Smooth muscle cell of the brain vasculature (primary cell): ENCODE measurements at regions not wholly inside any gene's neighbourhood (a gene's known extent, or its start where the extent isn't known, plus 50 kb on each side); places are given as distances from the start of the nearest gene placed in this dataset.

Experiments
- DNase-seq: peaks from one replicate; pipeline ENCODE4 v3.0.0-alpha.2; 2012; ENCODE audit warnings: low read depth, low spot score

DNA sequence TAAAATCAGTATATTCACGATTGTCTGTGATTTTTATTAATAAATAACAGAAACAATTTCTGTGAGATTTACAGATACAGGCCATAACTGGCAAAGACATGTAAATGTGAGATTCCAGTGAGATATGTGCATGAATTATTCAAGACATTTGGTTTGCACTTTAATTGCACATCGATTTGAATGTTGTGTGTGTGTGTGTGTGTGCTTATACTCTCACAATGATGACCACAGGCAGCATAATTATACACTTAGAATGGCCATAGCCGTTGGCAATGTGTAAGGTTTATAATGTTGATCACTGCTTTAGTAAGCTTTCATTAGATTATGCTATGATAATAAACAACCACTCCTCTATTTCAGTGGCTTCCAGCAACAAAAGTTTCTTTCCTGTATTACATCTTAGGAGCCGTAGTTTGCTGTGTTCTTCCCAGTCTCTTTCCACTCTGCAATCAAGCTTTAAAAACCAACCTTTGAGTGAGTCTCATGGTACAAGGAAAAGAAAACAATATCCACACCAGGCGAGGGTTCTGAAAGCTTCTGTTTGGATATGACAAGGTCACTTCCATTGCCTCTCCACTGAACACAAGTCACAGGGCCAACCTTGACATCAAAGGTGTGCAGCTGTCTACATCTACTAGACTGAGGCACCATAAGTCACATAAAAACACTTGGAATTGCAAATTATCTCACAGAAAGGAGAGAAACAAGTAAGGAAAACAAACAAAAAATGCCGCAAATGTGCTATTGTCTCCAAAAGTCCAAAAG, 897.7 kb downstream of the RAB28 start:
- no peak for DNase-seq

DNA sequence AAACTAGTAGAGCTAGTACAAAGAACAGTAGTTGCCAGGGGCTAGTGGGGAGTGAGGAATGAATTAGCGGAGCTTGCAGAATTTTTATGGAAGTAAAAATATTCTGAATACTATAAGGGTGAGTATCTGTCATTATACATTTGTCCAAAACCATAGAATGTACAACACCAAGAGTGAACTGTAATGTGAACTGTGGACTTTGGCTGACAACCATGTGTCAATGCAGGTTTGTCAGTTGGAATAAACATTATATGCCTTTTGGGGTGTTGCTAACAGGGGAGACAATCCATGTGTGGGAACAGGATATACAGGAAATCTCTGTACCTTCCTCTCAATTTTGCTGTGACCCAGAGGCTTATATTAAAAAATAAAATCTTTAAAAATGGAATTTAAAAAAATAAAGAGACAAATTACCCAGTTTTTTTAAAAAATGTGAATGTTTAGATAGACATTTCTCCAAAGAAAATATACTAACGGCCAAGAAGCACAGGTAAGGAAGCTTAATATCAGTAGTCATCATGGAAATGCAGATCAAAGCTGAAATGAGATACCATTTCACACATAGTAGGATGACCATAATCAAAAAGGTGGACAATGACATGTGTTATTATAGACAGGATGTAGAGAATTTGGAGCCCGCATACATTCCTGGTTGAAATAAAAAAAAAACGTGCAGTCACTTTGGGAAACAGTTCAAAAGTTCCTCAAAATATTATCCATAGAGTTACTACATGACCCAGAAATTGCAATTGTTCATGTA, 899.8 kb downstream of the RAB28 start:
- DNase-seq: no peak

DNA sequence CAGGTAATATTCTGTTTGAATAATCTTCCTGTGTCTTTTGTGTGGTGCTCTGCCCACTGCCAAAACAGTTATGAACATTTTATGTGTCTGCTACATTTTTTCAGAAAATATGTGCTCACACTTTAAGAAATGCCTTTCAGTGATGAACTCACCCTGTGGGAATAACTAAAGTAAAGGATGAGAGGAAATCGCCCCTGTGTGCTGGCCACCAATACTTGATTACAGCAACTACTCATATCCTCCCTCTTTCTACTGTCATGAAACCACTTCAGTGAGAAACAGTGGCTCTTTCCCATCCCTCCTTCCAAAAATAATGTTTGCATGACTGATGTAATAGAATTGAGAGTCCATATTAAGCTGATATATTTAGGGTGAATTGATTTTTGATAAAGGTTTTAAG, 900.9 kb downstream of the RAB28 start:
- DNase-seq: no peak

DNA sequence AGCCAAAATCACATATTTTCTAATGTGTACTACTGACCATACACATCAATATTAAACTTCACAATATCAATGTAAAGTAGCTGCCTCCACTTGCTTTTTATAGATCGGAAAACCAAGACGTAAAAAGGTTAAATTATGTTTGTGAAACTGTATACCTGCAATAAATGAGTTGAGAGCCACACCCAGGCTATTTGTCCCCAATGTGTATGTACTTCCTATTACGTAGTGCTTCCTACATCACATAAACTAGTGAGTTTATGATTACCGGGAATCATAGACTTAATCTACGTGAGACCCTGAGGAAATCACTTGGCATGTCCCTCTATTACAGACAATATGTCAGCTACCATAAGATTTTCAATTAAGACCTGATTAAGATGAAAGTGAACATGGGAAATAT, 903.4 kb downstream of the RAB28 start:
- no peak for DNase-seq

DNA sequence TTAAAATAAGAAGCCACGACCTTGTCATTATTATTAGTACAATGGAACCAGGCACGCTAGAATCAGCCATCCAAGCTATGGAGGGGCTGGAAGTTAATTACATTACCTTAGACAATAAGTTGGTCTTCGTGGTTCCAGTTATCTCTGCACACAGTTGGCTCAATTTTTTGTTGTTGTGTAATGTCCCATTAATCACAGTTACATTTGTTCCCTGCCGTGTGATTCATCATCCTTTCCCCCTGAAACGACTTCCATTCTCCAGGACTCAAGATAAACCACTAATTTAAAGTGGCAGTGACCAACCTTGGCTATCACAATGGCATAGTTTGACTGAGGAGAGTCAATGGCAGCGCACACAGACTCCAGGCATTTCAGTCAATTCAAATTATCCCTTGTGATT, 905.0 kb downstream of the RAB28 start:
- no peak for DNase-seq

DNA sequence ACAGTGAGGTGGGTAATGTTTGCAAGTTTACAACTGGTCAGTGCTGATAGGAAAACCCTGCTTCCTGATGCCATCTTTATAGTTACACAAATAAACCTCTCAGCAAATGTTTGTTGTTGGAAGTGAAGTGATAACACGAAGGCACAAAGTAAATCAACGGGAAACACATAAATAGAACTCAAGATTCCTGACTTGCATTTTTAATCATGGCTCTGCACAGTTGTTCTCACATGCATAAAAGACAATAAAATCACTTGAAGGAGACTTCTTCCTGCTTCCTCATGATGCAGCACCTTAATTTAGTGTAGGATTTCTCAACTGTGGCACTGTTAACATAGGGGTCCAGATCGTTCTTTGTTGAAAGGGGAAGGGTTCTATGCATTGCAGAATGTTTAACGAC, 907.7 kb downstream of the RAB28 start:
- no peak for DNase-seq

DNA sequence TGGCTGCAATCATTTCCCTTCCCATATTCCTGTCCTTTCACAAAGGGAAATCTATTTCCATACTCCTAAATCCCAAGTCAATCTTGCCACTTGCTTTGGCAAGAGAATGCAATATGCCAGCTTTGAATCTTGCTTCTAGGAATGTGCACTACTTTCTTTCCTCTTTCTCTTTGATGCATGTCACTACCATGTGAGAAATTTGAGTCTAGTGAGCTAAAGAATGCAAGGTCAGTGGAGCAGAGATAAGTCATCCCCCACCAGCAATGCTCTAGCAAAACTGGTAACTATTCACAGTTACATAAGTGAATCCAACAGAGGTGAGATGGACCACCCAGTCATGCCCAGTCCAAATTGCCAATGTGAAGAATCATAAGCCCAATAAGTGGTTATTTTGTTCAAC, 910.4 kb downstream of the RAB28 start:
- DNase-seq: no peak

DNA sequence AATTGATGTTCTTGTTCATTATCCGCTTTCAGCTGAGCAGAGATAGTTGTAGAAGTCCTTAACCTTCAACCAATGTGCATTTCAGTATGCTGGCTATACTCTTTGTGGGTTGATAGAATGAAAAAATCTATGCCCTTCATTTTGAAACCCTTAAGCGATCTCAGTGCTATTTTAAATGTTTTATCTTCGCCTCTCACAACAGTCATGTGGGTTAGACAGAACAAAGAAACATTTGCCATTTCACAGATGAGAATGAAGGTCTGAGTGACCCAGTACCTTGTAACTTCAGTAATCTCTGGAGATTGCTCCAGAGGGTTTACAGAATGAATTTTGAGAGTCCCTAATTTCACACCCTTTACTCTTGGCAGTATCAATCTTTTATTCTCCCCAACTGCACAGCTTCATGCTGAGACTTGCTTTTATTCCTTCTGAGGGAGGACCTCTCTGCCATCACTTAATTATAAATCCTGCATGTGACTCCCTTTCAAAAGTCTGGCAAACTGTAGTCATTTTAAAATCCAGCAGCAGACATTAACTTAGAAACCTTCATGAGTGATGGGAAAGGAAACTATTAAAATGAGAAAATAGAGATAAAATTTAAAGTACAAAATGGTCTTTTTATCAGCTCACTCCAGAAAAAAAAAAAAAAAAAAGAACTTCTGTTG, 921.5 kb downstream of the RAB28 start:
- DNase-seq: no peak

DNA sequence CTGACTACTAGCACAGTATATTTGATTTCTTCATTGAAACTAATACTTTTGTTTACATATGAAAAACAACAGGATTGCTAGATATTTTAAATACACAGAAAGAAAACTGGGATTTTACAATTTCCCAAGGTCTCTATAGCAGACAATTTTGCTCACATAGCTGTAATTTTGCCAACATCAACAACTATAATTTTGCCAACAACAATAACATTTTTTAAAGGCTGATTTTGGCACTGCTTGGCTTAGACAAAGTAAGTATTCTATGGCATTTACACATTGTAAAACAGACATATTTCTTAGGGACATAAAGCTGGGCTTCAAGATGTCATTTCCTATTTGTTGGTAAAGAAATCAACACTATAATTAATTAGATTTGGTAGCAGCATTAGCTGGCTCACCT, 922.1 kb downstream of the RAB28 start:
- DNase-seq: no peak

DNA sequence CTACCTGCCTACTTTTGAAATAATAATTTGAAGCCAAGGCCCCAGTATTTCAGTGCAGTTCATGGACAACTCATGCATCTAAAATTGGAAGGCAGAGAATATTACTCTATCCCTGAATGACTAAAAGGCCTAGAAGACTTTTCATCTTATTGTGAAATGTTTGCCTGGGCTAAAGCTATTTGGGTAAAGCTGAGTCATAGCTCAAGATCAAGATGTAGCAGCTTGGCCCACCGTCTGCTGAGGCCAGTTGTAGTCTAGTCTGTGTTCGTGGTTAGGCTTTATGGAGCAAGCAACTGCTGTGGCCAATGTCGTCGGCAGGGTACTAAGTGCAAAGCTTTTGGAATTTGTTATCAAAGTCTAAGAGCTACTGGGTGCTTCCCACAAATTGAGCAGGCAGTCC, 929.1 kb downstream of the RAB28 start:
- no peak for DNase-seq

DNA sequence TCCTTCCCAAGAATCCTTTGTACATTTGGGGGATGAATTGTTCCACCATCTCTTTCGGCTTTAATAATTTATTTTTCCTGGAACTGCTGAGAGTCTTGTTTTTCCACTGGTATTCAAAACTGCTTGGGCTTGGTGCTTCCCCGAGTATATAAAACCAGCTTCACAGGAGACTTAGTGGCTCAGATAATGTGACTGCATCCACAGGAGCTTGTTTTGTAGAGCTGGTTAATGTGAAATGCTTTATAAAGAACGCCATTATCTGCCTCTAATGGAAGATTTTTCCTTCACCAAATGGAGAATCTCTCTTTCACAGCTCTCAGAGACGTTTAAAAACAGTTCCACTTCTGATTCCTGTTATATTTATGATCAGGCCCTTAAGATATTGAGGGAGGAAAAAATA, 935.5 kb downstream of the RAB28 start:
- DNase-seq: no peak

DNA sequence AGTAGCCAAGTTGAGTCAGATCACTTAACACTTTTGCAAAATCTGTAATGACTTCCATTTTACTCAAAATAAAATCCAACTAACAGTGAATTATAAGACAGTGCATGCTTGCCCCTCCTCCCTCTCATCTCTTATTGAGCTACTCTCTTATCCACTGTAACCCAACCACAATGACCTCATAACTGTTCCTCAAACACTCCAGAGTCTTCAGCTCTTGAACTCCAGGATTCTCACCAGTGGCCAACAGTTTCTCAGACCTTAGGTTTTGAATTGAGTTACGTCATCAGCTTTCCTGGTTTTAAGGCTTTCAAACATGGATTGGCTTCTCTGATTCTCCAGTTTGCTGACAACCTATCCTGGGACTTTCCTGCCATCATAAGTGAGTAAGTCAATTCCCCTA, 938.3 kb downstream of the RAB28 start:
- DNase-seq: no peak

DNA sequence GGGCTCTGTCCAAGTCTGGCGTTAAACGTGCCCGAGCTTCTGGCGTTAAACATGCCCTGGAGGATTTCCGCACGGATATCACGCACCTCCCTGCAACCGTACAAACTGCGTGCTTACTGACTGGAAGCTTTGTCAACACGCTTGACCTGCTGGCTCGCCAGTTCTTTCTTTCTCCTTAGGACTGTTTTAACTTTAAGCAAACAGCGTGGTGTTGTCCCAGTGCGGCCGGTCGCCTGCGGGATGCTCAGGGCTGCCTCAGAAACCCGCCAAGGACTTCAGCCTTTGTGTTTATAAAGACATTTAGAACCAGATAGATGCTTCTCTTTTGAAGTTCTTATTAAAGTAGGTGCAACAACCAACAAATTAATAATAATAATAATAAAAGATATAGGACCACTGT, 946.0 kb downstream of the RAB28 start:
- DNase-seq: no peak

DNA sequence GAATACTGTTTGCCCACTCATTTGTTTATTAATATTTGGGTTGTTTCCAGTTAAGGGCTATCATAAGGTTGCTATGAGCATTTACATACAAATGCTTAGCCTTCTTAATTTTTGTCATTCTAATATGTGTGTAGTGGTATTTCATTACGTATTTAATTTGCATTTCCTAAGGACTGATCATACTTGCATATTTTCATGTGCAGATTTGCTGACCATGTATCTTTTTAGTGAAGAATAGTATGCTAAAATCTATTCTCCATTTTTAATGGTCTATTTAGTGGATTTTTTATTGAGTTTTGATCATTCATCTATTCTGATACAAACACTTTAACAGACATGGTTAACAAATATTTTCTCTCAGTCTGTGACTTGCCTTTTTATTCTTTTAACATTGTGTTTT, 949.5 kb downstream of the RAB28 start:
- DNase-seq: no peak

DNA sequence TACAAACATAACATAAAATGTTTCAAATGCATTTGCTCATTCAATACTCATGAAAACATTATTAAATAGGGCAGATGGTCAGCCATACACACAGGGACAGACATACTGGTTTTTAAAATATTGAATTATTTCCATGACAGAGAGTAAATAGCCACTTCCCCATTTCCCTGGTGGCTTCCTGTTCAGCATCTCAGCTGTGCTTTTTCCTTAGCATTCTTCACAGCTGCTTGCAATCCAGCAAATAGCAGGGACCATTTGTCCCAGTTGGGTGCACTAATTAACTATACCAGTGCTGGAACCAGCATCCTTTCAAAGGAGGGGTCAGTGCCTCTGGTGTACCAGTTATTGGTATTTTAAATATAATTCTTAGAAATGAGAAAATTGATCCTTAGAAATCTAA, 964.7 kb downstream of the RAB28 start:
- DNase-seq: no peak

DNA sequence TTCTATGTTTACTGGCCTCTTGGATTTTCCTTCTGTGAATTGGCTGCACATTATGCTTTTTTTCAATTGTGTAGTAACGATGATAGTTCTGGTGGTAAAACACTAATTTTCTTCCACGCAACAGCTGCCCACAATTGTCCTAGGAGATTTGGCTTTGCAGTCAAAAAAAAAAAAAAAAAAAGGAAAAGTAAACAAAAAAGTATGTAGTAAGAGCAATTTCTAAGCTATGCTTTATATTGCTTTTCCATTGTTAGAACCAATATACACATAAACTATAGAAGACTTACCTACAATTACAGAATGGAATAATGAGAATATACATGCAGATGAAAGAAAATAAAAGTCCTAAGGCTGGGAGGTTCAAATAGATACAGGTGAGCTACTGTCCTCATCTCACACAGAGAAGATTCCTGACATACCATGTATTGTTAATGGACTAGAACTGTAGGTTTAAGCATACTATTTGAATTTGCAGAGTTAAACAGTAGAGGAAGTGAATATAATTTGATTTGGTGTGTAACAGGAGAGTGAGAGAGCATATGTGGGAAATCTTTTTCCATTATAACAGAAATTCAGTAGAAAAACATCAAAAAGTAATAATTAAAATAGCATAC, 976.2 kb downstream of the RAB28 start:
- DNase-seq: no peak

DNA sequence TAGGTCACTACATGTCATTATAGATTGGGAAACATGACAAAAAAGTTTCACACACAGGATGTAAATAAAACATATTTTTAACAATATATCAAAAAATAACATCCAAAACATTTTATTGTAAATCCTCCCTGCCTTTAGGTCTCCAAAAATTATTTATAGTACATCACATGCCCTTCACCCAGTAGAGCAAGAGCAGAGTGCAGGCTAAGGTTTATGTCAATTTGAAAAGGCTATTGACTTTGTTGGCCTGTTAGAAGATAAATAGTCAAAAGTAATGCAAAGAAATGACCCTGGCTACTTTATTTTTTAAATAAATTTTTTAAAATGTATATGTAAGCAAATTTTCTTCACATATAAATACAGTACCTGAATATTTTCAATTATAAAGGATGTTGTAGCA, 983.7 kb downstream of the RAB28 start:
- DNase-seq: no peak

DNA sequence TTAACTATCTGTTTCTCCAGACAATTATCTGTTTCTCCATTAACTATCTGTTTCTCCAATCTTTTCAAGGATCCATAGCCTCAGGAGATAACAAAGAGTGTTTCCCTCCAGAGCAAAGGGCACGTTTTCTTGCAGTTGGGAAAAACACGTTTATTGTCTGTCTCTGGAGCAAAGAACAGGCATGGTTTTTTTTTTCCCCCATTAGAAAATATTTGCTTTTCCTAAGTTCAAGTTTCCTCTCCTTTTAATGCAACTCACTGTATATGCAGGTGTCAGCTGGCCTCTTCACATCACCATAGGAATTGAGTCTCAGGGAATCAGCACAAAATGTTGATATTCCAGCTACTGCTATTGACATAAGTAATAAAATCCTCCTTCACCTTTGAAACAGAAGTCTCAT, 984.4 kb downstream of the RAB28 start:
- no peak for DNase-seq

DNA sequence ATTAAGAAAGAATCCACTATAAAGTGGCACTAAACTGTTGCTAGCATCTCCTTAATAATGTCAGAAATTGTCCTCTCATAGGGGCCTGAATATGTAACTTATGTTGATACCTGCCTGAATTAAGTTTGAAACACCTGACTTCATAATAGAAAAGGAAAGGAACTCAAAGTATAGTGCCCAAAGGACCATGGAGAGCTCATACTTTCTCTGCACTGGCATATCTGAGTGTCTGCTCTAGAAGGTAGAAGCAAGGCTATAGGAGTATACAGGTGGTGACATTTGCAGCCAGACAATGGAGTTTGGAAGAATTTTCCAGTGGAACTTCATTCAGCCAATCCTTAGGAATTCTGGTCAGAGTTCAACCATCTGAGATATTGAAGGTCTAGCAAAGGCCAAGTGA, 988.9 kb downstream of the RAB28 start:
- no peak for DNase-seq

DNA sequence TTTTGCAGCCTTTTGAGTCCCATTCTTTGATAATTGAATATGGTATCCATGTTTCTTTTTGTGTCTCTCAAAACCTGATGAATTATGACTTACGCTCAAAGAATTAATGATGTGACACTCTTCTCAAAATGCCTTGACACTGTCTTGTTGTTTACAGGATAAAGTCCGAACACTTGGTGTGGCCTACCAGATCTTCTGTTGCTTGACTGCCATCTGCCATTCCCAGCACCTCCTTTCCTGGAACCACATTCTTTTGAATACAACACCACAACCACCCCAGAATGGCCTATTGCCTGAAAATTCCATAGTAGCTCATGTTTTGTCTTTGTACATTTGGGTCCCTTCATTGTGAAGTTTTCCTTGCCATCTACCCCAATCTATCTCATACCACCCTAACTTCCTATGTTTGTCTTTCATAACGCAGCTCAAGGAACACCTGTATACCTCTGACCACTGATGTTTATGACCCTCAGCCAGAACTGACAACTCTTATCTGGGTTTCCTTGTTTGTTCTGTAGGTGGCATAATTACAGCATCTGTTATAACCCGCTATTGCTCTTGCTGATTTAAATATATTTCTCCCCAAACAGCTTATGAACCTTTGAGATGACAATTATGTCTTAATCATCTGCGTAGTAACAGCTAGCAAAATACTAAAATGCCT, 991.3 kb downstream of the RAB28 start:
- no peak for DNase-seq

DNA sequence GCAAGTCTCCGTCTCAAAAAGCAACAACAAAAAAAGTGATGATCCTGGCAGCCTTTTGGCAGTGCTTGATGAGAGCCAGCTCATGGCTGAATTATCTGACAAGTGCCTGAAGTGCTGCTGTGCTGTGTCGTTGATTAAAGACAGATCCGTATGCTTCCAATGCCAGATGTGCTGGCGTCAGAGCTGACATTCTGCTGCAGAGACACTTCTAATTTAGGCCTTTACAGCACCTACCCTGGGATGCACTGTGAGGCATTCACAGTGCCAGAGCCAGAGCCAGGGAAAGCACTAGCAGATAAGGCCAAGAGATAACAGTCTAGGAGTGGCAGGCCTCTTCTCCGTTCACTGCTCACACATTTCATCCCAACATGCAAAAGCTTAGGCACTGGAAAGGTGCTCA, 995.5 kb downstream of the RAB28 start:
- no peak for DNase-seq

DNA sequence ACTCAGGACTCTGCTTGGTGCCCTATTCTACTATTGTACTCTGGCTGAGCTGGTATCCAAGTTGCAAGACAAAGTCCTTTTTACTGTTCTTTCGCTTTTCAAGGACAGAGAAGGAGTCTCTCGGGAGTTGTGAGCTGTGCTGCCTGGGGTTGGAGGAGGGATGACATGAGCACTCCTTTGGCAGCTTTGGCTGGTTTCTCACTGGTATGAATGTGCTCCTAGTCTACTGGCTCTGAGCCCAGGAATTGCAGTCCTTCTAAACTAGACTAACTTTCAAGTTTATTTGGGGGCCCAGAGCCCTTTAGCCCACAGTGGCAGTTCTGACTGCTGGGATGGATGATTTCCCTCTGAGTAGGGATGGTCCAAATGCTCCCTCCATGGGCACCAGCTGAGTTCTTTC, 997.1 kb downstream of the RAB28 start:
- no peak for DNase-seq
